OCI-LY3 (cell line): ENCODE measurements at regions not wholly inside any gene's neighbourhood (a gene's known extent, or its start where the extent isn't known, plus 50 kb on each side); places are given as distances from the start of the nearest gene placed in this dataset.

Experiments
- H2AFZ ChIP-seq: fragments of 200-600, 300-600 bp; shearing (Covaris generic); 2 replicates; pipeline ENCODE4 v1.6.0; 2014; ENCODE audit warnings: antibody characterized with exemption, low read depth, low read length
- H3K27ac ChIP-seq: fragments of 200-600, 300-600 bp; sonication (generic); 2 replicates; pipeline ENCODE4 v1.5.1; 2014; ENCODE audit warnings: mild to moderate bottlenecking, low read length, moderate library complexity, mixed read lengths
- H3K27me3 ChIP-seq: fragments of 200-600, 300-600 bp; sonication (generic); 2 replicates; pipeline ENCODE4 v1.6.1; 2014; ENCODE audit warnings: low read depth, low read length, mixed read lengths
- H3K36me3 ChIP-seq: fragments of 200-600, 300-600 bp; sonication (generic); replicated peaks from 2 replicates; pipeline ENCODE3; 2014; ENCODE audit warnings: low read depth, low read length, mixed read lengths
- H3K4me1 ChIP-seq: fragments of 300-600, 200-600 bp; sonication (generic); 2 replicates; pipeline ENCODE4 v1.6.1; 2014; ENCODE audit warnings: low read length, mixed read lengths
- H3K4me2 ChIP-seq: fragments of 200-600, 300-600 bp; sonication (generic); 2 replicates; pipeline ENCODE4 v1.6.1; 2014; ENCODE audit warnings: low read length, mixed read lengths
- H3K4me3 ChIP-seq: fragments of 300-600, 200-600 bp; sonication (generic); 2 replicates; pipeline ENCODE4 v1.5.1; 2014; ENCODE audit warnings: antibody characterized with exemption, mild to moderate bottlenecking, low read length, moderate library complexity
- H3K79me2 ChIP-seq: fragments of 300-600, 200-600 bp; shearing (Covaris generic); 2 replicates; pipeline ENCODE4 v1.6.1; 2014; ENCODE audit warnings: mild to moderate bottlenecking, low read length, mixed read lengths
- H3K9ac ChIP-seq: fragments of 300-600, 200-600 bp; shearing (Covaris generic); 2 replicates; pipeline ENCODE4 v1.6.0; 2014; ENCODE audit warnings: mild to moderate bottlenecking, low read length, moderate library complexity
- H3K9me3 ChIP-seq: fragments of 200-600, 300-600 bp; shearing (Covaris generic); 2 replicates; pipeline ENCODE4 v1.6.1; 2014; ENCODE audit warnings: low read length, mixed read lengths; ENCODE audit not compliant: insufficient read depth
- H4K20me1 ChIP-seq: fragments of 200-600, 300-600 bp; sonication (generic); 2 replicates; pipeline ENCODE4 v1.6.1; 2016; ENCODE audit warnings: low read length, mixed read lengths; ENCODE audit not compliant: insufficient read depth
- EZH2phosphoT487 ChIP-seq: fragments of 200-600 bp; shearing (Covaris generic); IDR thresholded peaks from 2 replicates; pipeline ENCODE4 v1.6.1; 2018; ENCODE audit warnings: antibody characterized with exemption, mixed run types, low read depth
- TF ChIP-seq, protein P1 (sequence below): fragments of 200-600, 300-600 bp; sonication (generic); IDR thresholded peaks from 2 replicates; pipeline ENCODE4 v1.5.1; 2014; ENCODE audit warnings: antibody characterized with exemption, low read length, low read depth

DNA sequence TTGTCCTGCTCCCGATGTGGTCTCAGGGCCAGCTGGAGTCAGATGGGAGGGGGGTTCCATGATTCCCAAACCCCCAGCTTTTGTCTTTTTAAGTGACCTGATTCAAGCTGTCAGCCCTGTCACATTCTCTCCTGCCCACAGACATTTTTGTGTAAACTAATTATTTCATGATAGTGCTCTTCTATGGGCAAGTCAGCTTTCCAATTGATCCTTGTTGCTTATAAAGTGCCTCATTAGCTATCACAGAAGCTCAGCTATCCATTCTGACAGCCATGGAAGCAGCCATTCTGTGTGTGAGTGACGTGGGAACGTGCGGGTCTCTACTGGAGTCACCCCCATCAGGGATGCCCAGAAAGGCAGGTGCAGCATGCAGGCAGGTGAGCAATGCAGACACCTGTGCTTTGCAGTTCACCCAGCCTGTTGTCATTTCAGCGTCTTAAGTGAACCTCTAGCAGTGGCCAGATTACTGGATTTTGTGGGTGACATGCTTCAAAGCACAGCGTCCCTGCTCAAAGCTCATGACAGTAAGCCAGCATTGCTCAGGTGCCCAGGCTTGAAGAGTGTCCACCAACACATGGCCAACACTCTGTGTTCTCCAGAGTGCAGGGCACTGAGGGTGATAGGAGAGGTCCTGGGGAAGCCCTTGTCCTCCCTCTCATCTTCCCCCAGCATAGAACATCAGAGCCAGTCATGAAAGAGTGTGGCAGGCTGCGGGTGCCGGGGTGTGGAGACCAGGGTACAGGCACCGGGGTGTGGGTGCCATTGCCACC, 162.1 kb upstream of the SH3BP4 start:
- Histone ChIP-seq H3K79me2 (no peaks in the 10 kb centered on the region), H3K4me2 (no peak overlapping the region), H3K27ac (no peak overlapping the region), H3K36me3 (no peaks in the 10 kb centered on the region), H2AFZ (no peak overlapping the region), H3K4me3 (no peak overlapping the region), H3K9ac (no peak overlapping the region), H4K20me1 (no peaks in the 10 kb centered on the region), H3K27me3 (no peaks in the 10 kb centered on the region), H3K9me3 (no peaks in the 10 kb centered on the region), H3K4me1 (no peaks in the 10 kb centered on the region)
- TF ChIP-seq, protein P1, sequence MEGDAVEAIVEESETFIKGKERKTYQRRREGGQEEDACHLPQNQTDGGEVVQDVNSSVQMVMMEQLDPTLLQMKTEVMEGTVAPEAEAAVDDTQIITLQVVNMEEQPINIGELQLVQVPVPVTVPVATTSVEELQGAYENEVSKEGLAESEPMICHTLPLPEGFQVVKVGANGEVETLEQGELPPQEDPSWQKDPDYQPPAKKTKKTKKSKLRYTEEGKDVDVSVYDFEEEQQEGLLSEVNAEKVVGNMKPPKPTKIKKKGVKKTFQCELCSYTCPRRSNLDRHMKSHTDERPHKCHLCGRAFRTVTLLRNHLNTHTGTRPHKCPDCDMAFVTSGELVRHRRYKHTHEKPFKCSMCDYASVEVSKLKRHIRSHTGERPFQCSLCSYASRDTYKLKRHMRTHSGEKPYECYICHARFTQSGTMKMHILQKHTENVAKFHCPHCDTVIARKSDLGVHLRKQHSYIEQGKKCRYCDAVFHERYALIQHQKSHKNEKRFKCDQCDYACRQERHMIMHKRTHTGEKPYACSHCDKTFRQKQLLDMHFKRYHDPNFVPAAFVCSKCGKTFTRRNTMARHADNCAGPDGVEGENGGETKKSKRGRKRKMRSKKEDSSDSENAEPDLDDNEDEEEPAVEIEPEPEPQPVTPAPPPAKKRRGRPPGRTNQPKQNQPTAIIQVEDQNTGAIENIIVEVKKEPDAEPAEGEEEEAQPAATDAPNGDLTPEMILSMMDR = no peak
- no peak for TF ChIP-seq EZH2phosphoT487

DNA sequence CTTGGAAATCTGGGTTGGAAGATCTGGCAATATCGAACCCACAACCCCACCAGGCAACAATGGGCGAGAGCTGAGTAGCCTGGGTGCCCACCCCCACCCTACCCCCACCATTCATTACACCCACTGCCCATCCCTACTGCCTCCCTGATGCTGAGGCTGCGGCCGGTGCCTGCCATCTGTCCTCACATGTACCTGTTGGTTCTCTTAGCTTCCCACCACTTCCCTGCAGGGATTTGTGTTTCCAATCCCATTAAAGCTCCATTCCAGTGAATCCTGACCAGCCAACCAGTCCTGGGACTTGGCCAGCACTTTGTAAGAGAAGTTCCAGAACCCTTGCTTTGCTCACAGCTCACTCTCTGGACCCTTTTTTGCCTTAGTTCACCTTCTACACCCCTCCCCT, 163.0 kb upstream of the SH3BP4 start:
- Histone ChIP-seq H3K4me2 (no peak overlapping the region), H4K20me1 (no peaks in the 10 kb centered on the region), H3K27ac (no peak overlapping the region), H3K27me3 (no peaks in the 10 kb centered on the region), H3K36me3 (no peaks in the 10 kb centered on the region), H3K9me3 (no peaks in the 10 kb centered on the region), H3K9ac (no peak overlapping the region), H3K4me1 (no peaks in the 10 kb centered on the region), H3K79me2 (no peaks in the 10 kb centered on the region), H3K4me3 (no peak overlapping the region), H2AFZ (no peak overlapping the region)
- no peak for TF ChIP-seq EZH2phosphoT487

DNA sequence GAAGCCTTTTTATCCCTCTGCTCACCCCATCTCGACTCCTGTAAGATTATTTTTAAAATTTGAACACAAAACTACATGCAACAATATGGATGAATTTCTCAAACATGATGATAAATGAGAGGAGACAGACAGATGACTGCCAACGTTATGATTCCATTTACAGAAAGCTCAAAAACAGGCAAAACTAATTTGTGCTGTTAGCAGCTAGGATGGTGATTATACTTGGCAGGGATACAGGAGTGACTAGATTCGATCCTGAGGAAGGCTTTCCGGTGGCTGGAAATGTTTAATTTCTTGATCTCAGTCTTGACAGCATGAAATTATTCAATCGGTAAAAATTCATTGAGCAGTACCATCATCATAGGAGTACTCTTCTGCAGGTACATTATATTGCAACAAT, 163.4 kb upstream of the SH3BP4 start:
- Histone ChIP-seq H3K27ac (no peak overlapping the region), H3K27me3 (no peaks in the 10 kb centered on the region), H4K20me1 (no peaks in the 10 kb centered on the region), H3K36me3 (no peaks in the 10 kb centered on the region), H3K9me3 (no peaks in the 10 kb centered on the region), H3K79me2 (no peaks in the 10 kb centered on the region), H3K4me3 (no peak overlapping the region), H3K9ac (no peak overlapping the region), H2AFZ (no peak overlapping the region), H3K4me1 (no peaks in the 10 kb centered on the region), H3K4me2 (no peak overlapping the region)
- TF ChIP-seq, protein P1 = no peak
- no peak for TF ChIP-seq EZH2phosphoT487

DNA sequence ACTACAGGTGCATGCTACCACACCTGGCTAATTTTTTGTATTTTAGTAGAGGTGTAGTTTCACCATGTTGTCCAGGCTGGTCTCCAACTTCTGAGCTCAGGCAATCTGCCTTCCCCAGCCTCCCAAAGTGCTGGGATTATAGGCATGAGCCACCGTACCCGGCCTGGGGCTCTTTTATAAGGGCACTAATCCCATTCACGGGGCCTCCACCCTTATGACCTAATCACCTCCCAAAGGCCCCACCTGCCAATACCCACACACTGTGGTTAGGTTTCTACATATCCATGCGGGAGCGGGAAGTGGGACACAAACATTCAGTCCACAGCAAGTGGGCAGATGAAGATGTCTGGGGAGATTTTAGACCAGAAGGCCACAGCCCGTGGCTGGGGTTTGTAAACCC, 164.7 kb upstream of the SH3BP4 start:
- Histone ChIP-seq H3K27ac (no peak overlapping the region), H3K27me3 (no peaks in the 10 kb centered on the region), H3K4me3 (no peak overlapping the region), H3K9me3 (no peaks in the 10 kb centered on the region), H2AFZ (no peak overlapping the region), H3K4me2 (no peak overlapping the region), H4K20me1 (no peaks in the 10 kb centered on the region), H3K79me2 (no peaks in the 10 kb centered on the region), H3K9ac (no peak overlapping the region), H3K4me1 (no peaks in the 10 kb centered on the region), H3K36me3 (no peaks in the 10 kb centered on the region)
- TF ChIP-seq, protein P1 = no peak
- TF ChIP-seq EZH2phosphoT487 = no peak
